Stimulated activated naive CD8-positive, alpha-beta T cell treated with anti-CD3 and anti-CD28 coated beads, Interleukin-15, amount 100 ng/mL, for 72 hours (primary cell): ENCODE measurements at regions not wholly inside any gene's neighbourhood (a gene's known extent, or its start where the extent isn't known, plus 50 kb on each side); places are given as distances from the start of the nearest gene placed in this dataset.
A peak's percentile ranks its signal among the peaks of the same experiment; 100 is the strongest.
"Not testable (repeated sequence)": the region's sequence is repeated elsewhere in the genome, so short reads cannot be mapped to it uniquely, and the experiment has no call there.

ENCODE experiments used
- ATAC-seq: fragments of 150-1000 bp; cut with Tn5 transposase; 2 replicates; pipeline ENCODE4 v1.10.0; 2021; ENCODE audit warnings: mild to moderate bottlenecking, moderate library complexity
- DNase-seq, 2 donors: peaks; one replicate each; pipeline ENCODE4 v3.0.0; 2021 to 2022
- H3K27ac Mint-ChIP-seq, 2 donors: one replicate each; pipeline ENCODE4 v1.8.0; 2022; ENCODE audit warnings: mild to moderate bottlenecking in 2 of 2, mixed read lengths in 2 of 2, moderate library complexity in 2 of 2
- H3K27me3 Mint-ChIP-seq: one replicate; pipeline ENCODE4 v1.8.0; 2022; ENCODE audit warnings: mixed read lengths
- H3K4me1 Mint-ChIP-seq: one replicate; pipeline ENCODE4 v1.8.0; 2022; ENCODE audit warnings: mild to moderate bottlenecking, mixed read lengths
- H3K4me3 Mint-ChIP-seq, 2 donors: one replicate each; pipeline ENCODE4 v1.8.0; 2022; ENCODE audit warnings: mild to moderate bottlenecking in 2 of 2, mixed read lengths in 2 of 2, moderate library complexity in 1 of 2
- H3K9me3 Mint-ChIP-seq, 2 donors: one replicate each; pipeline ENCODE4 v1.8.0; 2022; ENCODE audit warnings: mixed read lengths in 2 of 2

DNA sequence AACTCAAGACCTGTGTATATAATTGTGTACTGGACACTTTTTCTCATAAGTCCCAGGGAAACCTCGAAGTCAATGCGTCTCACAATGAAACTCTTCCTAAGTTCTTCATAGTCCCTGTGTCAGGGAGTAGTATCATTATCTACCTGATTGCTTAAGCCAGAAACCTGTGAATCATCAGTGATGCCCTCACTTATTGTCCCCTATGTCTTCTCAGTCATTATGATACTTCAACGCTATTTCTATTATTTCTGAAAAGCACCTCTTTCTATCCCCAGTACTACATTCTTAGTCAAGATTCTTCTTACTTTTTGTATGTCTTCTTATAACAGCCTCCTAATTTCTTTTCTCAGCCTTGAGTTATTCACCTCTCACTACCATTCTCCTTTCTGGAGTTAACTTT lies 94.3 kb downstream of the OTUD1 start:
- DNase-seq: no peak
- peaks cover 79% of the 10 kb centered on the region for H3K4me1 Mint-ChIP-seq
- ATAC-seq: peak; percentile 85
- H3K27ac Mint-ChIP-seq: peak overlapping the region in 1 of 2 donors; percentile 12
- peak overlapping the region; percentile 1 to 9 for H3K4me3 Mint-ChIP-seq
- H3K9me3 Mint-ChIP-seq: peaks cover 0 to under 1% of the 10 kb centered on the region in 2 donors
- H3K27me3 Mint-ChIP-seq: no peaks in the 10 kb centered on the region

DNA sequence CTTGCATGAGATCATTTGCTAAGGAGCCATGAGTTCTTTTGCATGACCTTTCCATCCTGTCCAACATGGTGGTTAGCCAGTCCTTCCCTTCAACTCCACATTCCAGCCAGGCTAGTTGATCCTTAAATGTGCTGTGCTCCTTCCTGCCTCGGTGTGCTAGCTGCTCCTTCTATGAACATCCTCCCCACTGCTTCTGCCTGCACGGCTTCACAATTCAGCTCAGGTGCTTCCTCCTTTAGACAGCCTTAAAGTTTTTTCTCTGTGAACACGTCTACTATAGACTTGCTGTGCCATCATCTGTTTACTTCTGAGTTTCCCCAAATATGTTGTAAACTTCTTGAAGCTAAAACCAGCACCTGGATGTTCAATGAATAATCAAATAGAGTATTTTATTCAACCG lies 95.5 kb downstream of the OTUD1 start:
- peaks cover 82% of the 10 kb centered on the region for H3K4me1 Mint-ChIP-seq
- peaks cover 6 to 9% of the 10 kb centered on the region in 2 donors for H3K9me3 Mint-ChIP-seq
- no peak for ATAC-seq
- H3K27me3 Mint-ChIP-seq: no peaks in the 10 kb centered on the region
- peak overlapping the region in 1 of 2 donors; percentile 71 for H3K27ac Mint-ChIP-seq
- DNase-seq: no peak
- peak overlapping the region; percentile 19 to 62 for H3K4me3 Mint-ChIP-seq

GRCh38 chr10:23534761-23535160 lies 95.9 kb downstream of the OTUD1 start:
- ATAC-seq: no peak

DNA sequence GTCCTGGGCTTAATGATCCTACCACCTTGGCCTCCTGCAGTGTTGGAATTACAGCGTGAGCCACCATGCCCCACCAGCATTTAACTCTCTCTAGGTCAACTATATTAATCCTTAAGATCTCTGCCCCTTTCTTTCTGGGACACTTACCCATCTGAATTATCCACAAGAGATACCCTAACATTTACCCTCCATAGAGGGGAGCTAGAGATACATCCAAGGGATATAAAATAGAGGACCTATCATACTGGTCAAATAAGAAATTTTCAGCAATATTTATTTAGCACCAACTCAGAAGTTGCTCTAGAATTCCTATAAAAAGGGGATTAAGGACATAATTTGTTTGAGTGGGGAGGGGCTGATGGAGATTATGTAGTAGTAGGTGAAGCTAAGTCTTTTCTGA lies 96.5 kb downstream of the OTUD1 start:
- peak overlapping the region; percentile 32 to 67 for H3K4me3 Mint-ChIP-seq
- H3K27ac Mint-ChIP-seq: peak overlapping the region in 1 of 2 donors; percentile 82
- ATAC-seq (peak; percentile 63), DNase-seq (no peak)
- H3K9me3 Mint-ChIP-seq: peaks cover 6 to 9% of the 10 kb centered on the region in 2 donors
- no peaks in the 10 kb centered on the region for H3K27me3 Mint-ChIP-seq
- H3K4me1 Mint-ChIP-seq: peaks cover 89% of the 10 kb centered on the region

More at GRCh38 chr10:23534761-23535160, 95.9 kb downstream of the OTUD1 start:
- Mint-ChIP-seq H3K27ac (peak overlapping the region in 1 of 2 donors; percentile 71), H3K4me1 (peaks cover 83% of the 10 kb centered on the region), H3K4me3 (peak overlapping the region; percentile 19 to 62), H3K27me3 (no peaks in the 10 kb centered on the region), H3K9me3 (peaks cover 6 to 9% of the 10 kb centered on the region in 2 donors)
- DNase-seq: no peak

DNA sequence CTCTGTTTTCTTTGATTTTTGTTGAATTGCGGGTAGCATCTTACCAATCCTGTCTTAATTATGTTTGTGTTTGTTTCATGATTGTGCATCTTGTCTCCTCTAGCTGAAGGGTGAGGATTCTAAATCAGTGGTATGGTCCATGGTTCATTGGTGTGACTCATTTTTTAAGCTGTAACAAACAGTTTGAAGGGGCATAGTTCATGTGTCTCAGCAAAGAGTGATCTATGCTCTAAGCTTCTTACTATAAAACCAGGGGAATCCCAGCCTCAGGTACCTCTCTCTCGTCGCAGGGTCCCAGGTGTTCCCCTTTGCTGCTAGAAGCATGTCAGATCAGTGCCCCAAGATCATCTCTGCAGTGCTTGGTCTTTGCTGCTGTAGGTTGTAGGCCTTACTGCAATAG lies 100.1 kb downstream of the OTUD1 start:
- peaks cover 6 to 11% of the 10 kb centered on the region in 2 donors for H3K9me3 Mint-ChIP-seq
- no peaks in the 10 kb centered on the region for H3K27me3 Mint-ChIP-seq
- H3K27ac Mint-ChIP-seq: peak overlapping the region; percentile 17 to 89
- ATAC-seq (peak; percentile 39), DNase-seq (no peak)
- peak overlapping the region; percentile 1 to 31 for H3K4me3 Mint-ChIP-seq
- peaks cover 77% of the 10 kb centered on the region for H3K4me1 Mint-ChIP-seq

DNA sequence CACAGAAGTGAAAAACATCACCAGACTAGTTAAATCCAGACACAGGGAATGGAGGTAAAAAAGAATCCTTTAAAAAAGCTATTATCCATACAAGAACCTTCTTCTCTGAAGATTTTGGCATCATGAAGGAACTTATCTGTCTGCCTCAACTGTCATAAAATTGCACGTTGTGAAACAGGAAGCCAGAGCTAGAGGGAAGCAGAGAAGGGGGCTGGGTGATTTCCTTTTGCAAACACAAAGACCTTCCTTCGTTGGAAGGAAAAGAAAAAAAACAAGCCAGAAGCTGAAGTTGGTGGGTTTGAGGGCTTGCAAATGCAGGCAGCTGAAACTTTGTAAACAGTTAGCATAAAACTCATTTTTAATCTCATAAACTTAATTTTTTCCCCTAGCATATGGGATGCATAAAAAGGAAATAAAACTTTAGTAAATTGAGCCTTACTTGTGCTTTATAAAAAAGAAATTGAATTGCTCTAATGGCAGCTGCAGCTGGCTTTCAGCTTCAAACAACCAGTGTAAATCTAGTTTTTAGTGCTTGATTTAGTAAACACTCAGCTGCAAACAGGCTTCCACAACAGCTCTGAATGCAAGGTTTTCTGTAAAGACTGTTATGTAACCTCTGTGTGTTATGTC lies 101.6 kb downstream of the OTUD1 start:
- ATAC-seq: no peak
- H3K4me3 Mint-ChIP-seq: peak overlapping the region; percentile 9

GRCh38 chr10:23543691-23544380 lies 105.0 kb downstream of the OTUD1 start:
- Mint-ChIP-seq H3K4me3 (no peak overlapping the region), H3K9me3 (peaks cover 8 to 19% of the 10 kb centered on the region in 2 donors), H3K27me3 (no peaks in the 10 kb centered on the region), H3K4me1 (peaks cover 67% of the 10 kb centered on the region), H3K27ac (no peak overlapping the region)
- DNase-seq (no peak), ATAC-seq (no peak)

More for the DNA sequence above, 101.6 kb downstream of the OTUD1 start:
- peak overlapping the region; percentile 36 to 85 for H3K27ac Mint-ChIP-seq
- H3K9me3 Mint-ChIP-seq: peaks cover 6 to 23% of the 10 kb centered on the region in 2 donors
- H3K4me1 Mint-ChIP-seq: peaks cover 70% of the 10 kb centered on the region
- no peak for DNase-seq
- H3K27me3 Mint-ChIP-seq: no peaks in the 10 kb centered on the region

GRCh38 chr10:23545866-23546265 lies 107.0 kb downstream of the OTUD1 start:
- H3K9me3 Mint-ChIP-seq: peaks cover 7 to 17% of the 10 kb centered on the region in 2 donors
- not testable (repeated sequence) for ATAC-seq, H3K4me3 Mint-ChIP-seq, DNase-seq, H3K27ac Mint-ChIP-seq, H3K27me3 Mint-ChIP-seq
- peaks cover 47% of the 10 kb centered on the region for H3K4me1 Mint-ChIP-seq

DNA sequence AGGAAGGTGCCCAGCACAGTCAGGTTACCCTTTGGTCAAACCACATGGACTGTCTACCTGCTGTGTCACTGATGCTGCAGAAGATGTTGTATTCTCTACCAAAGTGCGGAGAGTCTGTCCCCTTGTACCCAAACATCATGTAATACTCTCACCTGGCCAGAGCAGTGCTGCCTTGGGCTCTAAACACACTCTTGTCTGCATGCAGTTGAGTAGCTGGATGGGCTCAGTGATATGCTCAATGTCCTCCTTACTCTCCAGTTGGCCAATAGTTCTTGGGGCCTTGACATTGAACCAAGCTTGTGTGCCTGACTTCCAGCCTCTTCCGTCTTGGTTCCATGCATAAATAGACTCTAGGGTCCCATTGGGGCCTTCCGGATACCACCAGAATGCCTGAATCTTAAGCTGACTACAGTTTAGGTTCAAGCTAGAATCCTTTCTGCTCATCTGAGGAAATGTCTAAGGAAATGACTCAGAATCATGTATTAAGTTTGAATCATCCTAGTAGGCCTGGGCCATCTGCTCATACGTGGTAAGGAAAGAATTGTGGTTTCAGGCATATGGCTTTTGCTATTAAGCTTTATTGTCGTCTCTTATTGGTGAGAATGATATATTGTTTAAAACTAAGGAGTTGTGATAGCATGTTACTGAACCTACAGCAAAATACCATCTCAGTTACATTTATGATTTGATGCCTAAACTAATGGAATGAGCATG lies 118.0 kb downstream of the OTUD1 start:
- peaks cover 0 to 10% of the 10 kb centered on the region in 2 donors for H3K9me3 Mint-ChIP-seq
- H3K27me3 Mint-ChIP-seq: no peaks in the 10 kb centered on the region
- peak; percentile 89 for ATAC-seq
- H3K4me1 Mint-ChIP-seq: peaks cover 33% of the 10 kb centered on the region
- no peak for DNase-seq
- H3K27ac Mint-ChIP-seq: peak overlapping the region in 1 of 2 donors; percentile 53
- H3K4me3 Mint-ChIP-seq: peak overlapping the region; percentile 49 to 59

DNA sequence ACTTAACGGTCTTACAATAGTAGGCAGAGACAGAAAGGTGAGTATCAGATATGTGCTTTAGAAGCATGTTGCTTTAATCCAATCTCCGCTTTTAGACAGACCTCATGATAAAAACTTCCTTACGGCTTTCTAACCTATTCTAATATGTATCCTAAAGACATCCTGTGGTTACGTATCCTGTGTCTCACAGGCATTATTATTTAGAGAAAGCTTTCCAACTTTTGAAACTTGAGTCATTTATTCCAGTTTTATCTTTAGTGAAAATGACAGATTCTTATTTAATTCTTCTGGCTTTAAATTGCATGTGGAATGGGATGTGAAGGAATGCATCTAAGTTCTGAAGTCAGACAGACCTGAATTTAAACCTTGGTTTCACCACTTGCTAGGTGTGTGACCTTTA lies 118.9 kb downstream of the OTUD1 start:
- Mint-ChIP-seq H3K4me1 (peaks cover 33% of the 10 kb centered on the region), H3K27me3 (no peaks in the 10 kb centered on the region), H3K4me3 (peak overlapping the region in 1 of 2 donors; percentile 17), H3K9me3 (peaks cover 5 to 18% of the 10 kb centered on the region in 2 donors), H3K27ac (no peak overlapping the region)
- ATAC-seq (no peak), DNase-seq (no peak)

DNA sequence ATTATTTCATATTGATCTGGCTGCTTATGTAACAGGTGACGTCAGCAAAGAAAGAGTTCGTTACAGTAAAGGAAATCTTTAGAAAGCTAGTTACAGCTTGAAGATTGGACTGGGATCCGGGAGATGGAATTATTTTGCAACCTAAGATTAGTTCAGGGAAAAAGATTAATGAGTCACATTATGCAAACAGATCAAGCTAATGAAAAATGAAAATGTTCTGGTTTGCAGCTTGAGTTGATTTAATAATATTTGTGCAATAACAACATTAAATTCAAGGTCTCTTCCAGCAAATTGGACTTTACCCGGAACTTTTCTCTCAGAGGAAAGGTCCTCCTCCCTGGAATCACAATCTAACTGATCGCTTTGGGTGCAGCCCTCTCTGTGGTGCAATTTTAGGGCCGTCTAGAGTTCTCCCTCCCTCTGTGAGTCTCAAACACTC lies 119.5 kb downstream of the OTUD1 start:
- peaks cover 33% of the 10 kb centered on the region for H3K4me1 Mint-ChIP-seq
- no peak for ATAC-seq
- no peak overlapping the region for H3K4me3 Mint-ChIP-seq
- H3K9me3 Mint-ChIP-seq: peaks cover 5 to 20% of the 10 kb centered on the region in 2 donors
- no peak for DNase-seq
- no peaks in the 10 kb centered on the region for H3K27me3 Mint-ChIP-seq
- H3K27ac Mint-ChIP-seq: no peak overlapping the region

GRCh38 chr10:23568996-23569395 lies 130.1 kb downstream of the OTUD1 start:
- no peak overlapping the region for H3K4me3 Mint-ChIP-seq
- no peak overlapping the region for H3K27ac Mint-ChIP-seq
- no peaks in the 10 kb centered on the region for H3K27me3 Mint-ChIP-seq
- DNase-seq (no peak), ATAC-seq (no peak)
- no peaks in the 10 kb centered on the region for H3K4me1 Mint-ChIP-seq
- peaks cover 41 to 46% of the 10 kb centered on the region in 2 donors for H3K9me3 Mint-ChIP-seq

DNA sequence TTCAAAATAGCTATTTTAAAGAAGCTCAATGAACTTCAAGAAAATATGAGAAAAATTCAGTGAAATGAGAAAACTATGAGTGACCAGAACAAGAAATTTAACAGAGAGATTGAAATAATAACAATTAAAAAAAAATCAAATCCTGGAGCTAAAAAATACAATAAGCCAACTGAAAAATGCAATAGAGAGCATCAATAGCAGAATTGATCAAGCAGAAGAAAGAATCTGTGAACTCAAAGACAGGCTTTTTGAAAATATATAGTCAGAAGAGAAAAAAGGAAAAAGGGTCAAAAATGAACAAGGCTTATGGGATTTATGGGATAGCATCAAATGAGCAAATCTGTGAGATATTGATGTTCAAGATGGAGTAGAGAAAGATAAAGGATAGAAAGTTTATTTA lies 133.0 kb downstream of the OTUD1 start:
- Mint-ChIP-seq H3K9me3 (peaks cover 24 to 29% of the 10 kb centered on the region in 2 donors), H3K27me3 (no peaks in the 10 kb centered on the region), H3K4me3 (no peak overlapping the region), H3K4me1 (no peaks in the 10 kb centered on the region), H3K27ac (no peak overlapping the region)
- ATAC-seq: no peak
- DNase-seq: no peak

- no peaks in the 10 kb centered on the region for H3K4me1 Mint-ChIP-seq
- no peak for DNase-seq
- peaks cover 5% of the 10 kb centered on the region for H3K27me3 Mint-ChIP-seq
- ATAC-seq: no peak
- H3K4me3 Mint-ChIP-seq: no peak overlapping the region
- H3K27ac Mint-ChIP-seq: peak overlapping the region in 1 of 2 donors; percentile 37
- H3K9me3 Mint-ChIP-seq: peaks cover 0 to 8% of the 10 kb centered on the region in 2 donors
Observed at GRCh38 chr10:23581906-23582450, 143.1 kb downstream of the OTUD1 start.

GRCh38 chr10:23584396-23584795 lies 145.5 kb downstream of the OTUD1 start:
- no peak for DNase-seq
- peaks cover 2% of the 10 kb centered on the region for H3K27me3 Mint-ChIP-seq

More at GRCh38 chr10:23584396-23584795, 145.5 kb downstream of the OTUD1 start:
- Mint-ChIP-seq H3K27ac (no peak overlapping the region), H3K4me1 (no peaks in the 10 kb centered on the region), H3K4me3 (no peak overlapping the region), H3K9me3 (peaks cover 14 to 22% of the 10 kb centered on the region in 2 donors)
- no peak for ATAC-seq
